SK-N-SH (cell line): ENCODE measurements at regions not wholly inside any gene's neighbourhood (a gene's known extent, or its start where the extent isn't known, plus 50 kb on each side); places are given as distances from the start of the nearest gene placed in this dataset.
A peak's percentile ranks its signal among the peaks of the same experiment; 100 is the strongest.

ENCODE experiments used
- CTCF ChIA-PET: fragments of 300-600, 350-600 bp; formaldehyde crosslinking; extraction: SDS; loops from one replicate; lab custom pipeline; 2021; lab: Yijun Ruan, JAX
- POLR2A ChIA-PET: fragments of 350-600 bp; sonication (Branson Sonifier 250); formaldehyde crosslinking; extraction: SDS; loops from one replicate; lab custom pipeline; 2020; ENCODE audit warnings: antibody characterized with exemption, inconsistent platforms; lab: Yijun Ruan, JAX
- DNase-seq: peaks from one replicate; pipeline ENCODE4 v3.0.0; 2012
- H2AFZ ChIP-seq: fragments of 200-600 bp; sonication (generic); 2 replicates; pipeline ENCODE4 v1.8.1; 2016; ENCODE audit warnings: antibody characterized with exemption, mild to moderate bottlenecking, low read depth
- H3F3A ChIP-seq: fragments of 200-600 bp; sonication (generic); replicated peaks from 2 replicates; pipeline ENCODE3; 2016; ENCODE audit warnings: antibody characterized with exemption, mild to moderate bottlenecking; ENCODE audit not compliant: insufficient read depth
- H3K27ac ChIP-seq, 2 experiments: fragments of 200-500 bp in 1 of 2; fragments of 200-600 bp in 1 of 2; sonication (Bioruptor generic) in 1 of 2; sonication (generic), shearing (Covaris generic) in 1 of 2; 2 replicates each; pipeline versions ENCODE4 v1.5.1 to v1.6.1; 2014 to 2016; ENCODE audit warnings: low read depth in 2 of 2, inconsistent platforms in 1 of 2, low read length in 1 of 2, mild to moderate bottlenecking in 1 of 2, mixed read lengths in 1 of 2
- H3K27me3 ChIP-seq: fragments of 200-600 bp; sonication (generic), shearing (Covaris generic); 2 replicates; pipeline ENCODE4 v1.6.1; 2016; ENCODE audit warnings: mixed run types; ENCODE audit not compliant: insufficient read depth
- H3K36me3 ChIP-seq, 2 experiments: fragments of 200-500 bp in 1 of 2; fragments of 200-600 bp in 1 of 2; sonication (Bioruptor generic) in 1 of 2; sonication (generic) in 1 of 2; replicated peaks in 1 of 2; 2 replicates each; pipeline versions ENCODE3 to v1.5.1; 2014 to 2016; ENCODE audit warnings: low read length in 1 of 2, mild to moderate bottlenecking in 1 of 2; ENCODE audit not compliant: insufficient read depth in 2 of 2, control insufficient read depth in 1 of 2
- H3K4me1 ChIP-seq, 2 experiments: fragments of 200-500 bp in 1 of 2; fragments of 200-600 bp in 1 of 2; sonication (Bioruptor generic) in 1 of 2; sonication (generic), shearing (Covaris generic) in 1 of 2; 2 replicates each; pipeline versions ENCODE4 v1.5.1 to v1.6.1; 2014 to 2016; ENCODE audit warnings: low read depth in 1 of 2, low read length in 1 of 2, mixed run types in 1 of 2; ENCODE audit not compliant: insufficient read depth in 2 of 2, control insufficient read depth in 1 of 2
- H3K4me2 ChIP-seq: fragments of 200-600 bp; sonication (generic), shearing (Covaris generic); 2 replicates; pipeline ENCODE4 v1.6.1; 2017; ENCODE audit warnings: mixed run types
- H3K4me3 ChIP-seq, 2 experiments: fragments of 200-500 bp in 1 of 2; fragments of 200-600 bp in 1 of 2; sonication (Bioruptor generic) in 1 of 2; sonication (generic), shearing (Covaris generic) in 1 of 2; 2 replicates each; pipeline versions ENCODE4 v1.5.1 to v1.8.1; 2014 to 2016; ENCODE audit warnings: low read depth in 2 of 2, inconsistent platforms in 1 of 2, low read length in 1 of 2, mild to moderate bottlenecking in 1 of 2, mixed read lengths in 1 of 2, moderate library complexity in 1 of 2
- H3K79me2 ChIP-seq: fragments of 200-600 bp; sonication (generic); 2 replicates; pipeline ENCODE4 v1.8.1; 2017; ENCODE audit warnings: mild to moderate bottlenecking; ENCODE audit not compliant: insufficient read depth
- H3K9ac ChIP-seq: fragments of 200-600 bp; sonication (generic); 2 replicates; pipeline ENCODE4 v1.6.1; 2017; ENCODE audit warnings: mixed run types
- H3K9me2 ChIP-seq: fragments of 200-600 bp; sonication (generic); 2 replicates; pipeline ENCODE4 v1.6.1; 2017; ENCODE audit warnings: mixed run types
- H3K9me3 ChIP-seq: fragments of 200-600 bp; sonication (generic); 2 replicates; pipeline ENCODE4 v1.6.1; 2017; ENCODE audit warnings: mixed run types, mild to moderate bottlenecking, moderate library complexity
- H4K20me1 ChIP-seq: fragments of 200-600 bp; sonication (generic); 2 replicates; pipeline ENCODE4 v1.6.1; 2017; ENCODE audit warnings: mild to moderate bottlenecking, mixed run types; ENCODE audit not compliant: insufficient read depth
- CHD2 ChIP-seq: fragments of 150-350 bp; IDR thresholded peaks from 2 replicates; pipeline ENCODE4 v1.6.1; 2018; ENCODE audit warnings: low read length; ENCODE audit not compliant: partially characterized antibody
- ELF1 ChIP-seq: IDR thresholded peaks from 2 replicates; pipeline ENCODE4 v1.4.0; 2012
- EP300 ChIP-seq, 2 experiments: IDR thresholded peaks; 2 replicates each; pipeline versions ENCODE4 v1.4.0 to v1.6.1; 2012; ENCODE audit warnings: borderline replicate concordance in 1 of 2, low read depth in 1 of 2, low read length in 1 of 2
- FOSL2 ChIP-seq: IDR thresholded peaks from 2 replicates; pipeline ENCODE4 v1.4.0; 2012; ENCODE audit warnings: low read depth, mild to moderate bottlenecking, moderate library complexity, borderline replicate concordance
- FOXM1 ChIP-seq: IDR thresholded peaks from 2 replicates; pipeline ENCODE4 v1.4.0; 2012; ENCODE audit warnings: low read depth, mild to moderate bottlenecking
- GABPA ChIP-seq: IDR thresholded peaks from 2 replicates; pipeline ENCODE4 v1.4.0; 2012; ENCODE audit warnings: low read depth, mild to moderate bottlenecking
- GATA2 ChIP-seq: sonication (generic); formaldehyde crosslinking; IDR thresholded peaks from 2 replicates; pipeline ENCODE4 v1.5.0; 2020; ENCODE audit warnings: mild to moderate bottlenecking, missing genetic modification reagents
- MEF2A ChIP-seq: IDR thresholded peaks from 2 replicates; pipeline ENCODE4 v1.4.0; 2012; ENCODE audit warnings: low read depth, borderline replicate concordance
- NFIC ChIP-seq: IDR thresholded peaks from 2 replicates; pipeline ENCODE4 v1.4.0; 2012; ENCODE audit warnings: borderline replicate concordance
- NRF1 ChIP-seq: IDR thresholded peaks from 2 replicates; pipeline ENCODE4 v1.6.1; 2012; ENCODE audit warnings: low read depth, mild to moderate bottlenecking, low read length
- PBX3 ChIP-seq: IDR thresholded peaks from 2 replicates; pipeline ENCODE4; 2012
- RAD21 ChIP-seq: IDR thresholded peaks from 2 replicates; pipeline ENCODE4 v1.6.1; 2012; ENCODE audit warnings: mild to moderate bottlenecking, low read length
- RCOR1 ChIP-seq: fragments of 150-350 bp; IDR thresholded peaks from 2 replicates; pipeline ENCODE4 v1.6.1; 2017; ENCODE audit warnings: antibody characterized with exemption, low read length
- REST ChIP-seq: IDR thresholded peaks from 2 replicates; pipeline ENCODE4 v1.6.1; 2012; ENCODE audit warnings: mild to moderate bottlenecking, low read depth, low read length, moderate library complexity
- RXRA ChIP-seq: IDR thresholded peaks from 2 replicates; pipeline ENCODE4 v1.4.0; 2012; ENCODE audit warnings: low read depth, mild to moderate bottlenecking, borderline replicate concordance
- SIN3A ChIP-seq: IDR thresholded peaks from 2 replicates; pipeline ENCODE4 v1.6.1; 2012; ENCODE audit warnings: low read depth, mild to moderate bottlenecking, low read length, moderate library complexity, borderline replicate concordance
- SMC3 ChIP-seq: IDR thresholded peaks from 2 replicates; pipeline ENCODE4 v1.6.1; 2012; ENCODE audit warnings: low read depth, low read length, improper control_type of control experiment
- TAF1 ChIP-seq: IDR thresholded peaks from 2 replicates; pipeline ENCODE4 v1.6.1; 2012; ENCODE audit warnings: low read depth, mild to moderate bottlenecking, low read length, moderate library complexity, borderline replicate concordance
- TCF12 ChIP-seq: IDR thresholded peaks from 2 replicates; pipeline ENCODE4 v1.4.0; 2012
- TEAD4 ChIP-seq: IDR thresholded peaks from 2 replicates; pipeline ENCODE4 v1.4.0; 2012; ENCODE audit warnings: mild to moderate bottlenecking, borderline replicate concordance; ENCODE audit not compliant: insufficient read depth
- USF2 ChIP-seq: fragments of 150-350 bp; IDR thresholded peaks from 2 replicates; pipeline ENCODE4 v1.6.1; 2017; ENCODE audit warnings: antibody characterized with exemption, low read length, low read depth, borderline replicate concordance
- YY1 ChIP-seq: IDR thresholded peaks from 2 replicates; pipeline ENCODE4 v1.4.0; 2012; ENCODE audit warnings: low read depth, mild to moderate bottlenecking
- WGBS: methylation state at CpG from one replicate; pipeline ENCODE4 v1.1.6; 2017; ENCODE audit warnings: low lambda C conversion rate; 5-methylcytosine and 5-hydroxymethylcytosine counted together

- H3K36me3 ChIP-seq = no peaks in the 10 kb centered on the region
- no peak overlapping the region for H3K27ac ChIP-seq
- no peak overlapping the region for H3K4me3 ChIP-seq
- H3K9ac ChIP-seq = no peak overlapping the region
- H3K79me2 ChIP-seq = no peaks in the 10 kb centered on the region
- H3K9me2 ChIP-seq = no peaks in the 10 kb centered on the region
- H2AFZ ChIP-seq = no peak overlapping the region
- no peak for DNase-seq
- ChIA-PET CTCF (no interaction called here), POLR2A (no interaction called here)
- no peaks in the 10 kb centered on the region for H3K27me3 ChIP-seq
- WGBS = 39% methylated on average over 4 of the region's 4 CpGs
- no peaks in the 10 kb centered on the region for H4K20me1 ChIP-seq
- no peaks in the 10 kb centered on the region for H3K4me1 ChIP-seq
- H3K9me3 ChIP-seq = no peaks in the 10 kb centered on the region
- TF ChIP-seq TCF12 (no peak), FOXM1 (no peak), RXRA (no peak), CHD2 (no peak), NRF1 (no peak), NFIC (no peak), TEAD4 (no peak), FOSL2 (no peak), SMC3 (no peak), REST (no peak), SIN3A (no peak), USF2 (no peak)
- H3K4me2 ChIP-seq = no peak overlapping the region
- H3F3A ChIP-seq = no peaks in the 10 kb centered on the region
Observed at GRCh38 chr4:125776146-125776545, 461.4 kb downstream of the FAT4 start.

GRCh38 chr4:125780164-125780563 lies 465.4 kb downstream of the FAT4 start:
- Histone ChIP-seq H3F3A (no peaks in the 10 kb centered on the region), H3K4me1 (no peaks in the 10 kb centered on the region), H3K27me3 (no peaks in the 10 kb centered on the region), H3K36me3 (no peaks in the 10 kb centered on the region), H4K20me1 (no peaks in the 10 kb centered on the region), H3K27ac (no peak overlapping the region), H3K9ac (no peak overlapping the region), H3K9me2 (no peaks in the 10 kb centered on the region), H3K4me2 (no peak overlapping the region), H3K79me2 (no peaks in the 10 kb centered on the region), H3K9me3 (no peaks in the 10 kb centered on the region), H2AFZ (peak overlapping the region; percentile 32; the same call in 1 of the 2 replicates), H3K4me3 (no peak overlapping the region)
- POLR2A ChIA-PET = no interaction called here
- no peak for DNase-seq
- CTCF ChIA-PET = no interaction called here
- TF ChIP-seq REST (no peak), GATA2 (CRISPR knock-in tag) (no peak), PBX3 (no peak), YY1 (no peak), NRF1 (no peak), EP300 (IDR thresholded peaks at IDR 0.05; ENCODE audit: borderline replicate concordance in 1 of 2, low read depth in 1 of 2, low read length in 1 of 2) (no peak), MEF2A (no peak), RAD21 (no peak), FOSL2 (no peak), ELF1 (no peak), RCOR1 (no peak), TAF1 (no peak), GABPA (no peak)
